OCI-LY1 (cell line): ENCODE measurements at regions not wholly inside any gene's neighbourhood (a gene's known extent, or its start where the extent isn't known, plus 50 kb on each side); places are given as distances from the start of the nearest gene placed in this dataset.

Experiments
- EZH2 ChIP-seq: fragments of 200-600 bp; sonication (generic), shearing (Covaris generic); IDR thresholded peaks from 2 replicates; pipeline ENCODE4 v1.8.0; 2017; ENCODE audit warnings: borderline replicate concordance, mixed run types, mild to moderate bottlenecking, antibody characterized with exemption, low read length, moderate library complexity, mixed read lengths
- TF ChIP-seq, protein P1 (sequence below): fragments of 200-600 bp; sonication (generic), shearing (Covaris generic); IDR thresholded peaks from 2 replicates; pipeline ENCODE4 v1.5.1; 2017; ENCODE audit warnings: mild to moderate bottlenecking, antibody characterized with exemption, low read length, moderate library complexity, mixed read lengths

GRCh38 chr18:10387399-10387798 is 67.0 kb upstream of the APCDD1 start:
- TF ChIP-seq, protein P1, sequence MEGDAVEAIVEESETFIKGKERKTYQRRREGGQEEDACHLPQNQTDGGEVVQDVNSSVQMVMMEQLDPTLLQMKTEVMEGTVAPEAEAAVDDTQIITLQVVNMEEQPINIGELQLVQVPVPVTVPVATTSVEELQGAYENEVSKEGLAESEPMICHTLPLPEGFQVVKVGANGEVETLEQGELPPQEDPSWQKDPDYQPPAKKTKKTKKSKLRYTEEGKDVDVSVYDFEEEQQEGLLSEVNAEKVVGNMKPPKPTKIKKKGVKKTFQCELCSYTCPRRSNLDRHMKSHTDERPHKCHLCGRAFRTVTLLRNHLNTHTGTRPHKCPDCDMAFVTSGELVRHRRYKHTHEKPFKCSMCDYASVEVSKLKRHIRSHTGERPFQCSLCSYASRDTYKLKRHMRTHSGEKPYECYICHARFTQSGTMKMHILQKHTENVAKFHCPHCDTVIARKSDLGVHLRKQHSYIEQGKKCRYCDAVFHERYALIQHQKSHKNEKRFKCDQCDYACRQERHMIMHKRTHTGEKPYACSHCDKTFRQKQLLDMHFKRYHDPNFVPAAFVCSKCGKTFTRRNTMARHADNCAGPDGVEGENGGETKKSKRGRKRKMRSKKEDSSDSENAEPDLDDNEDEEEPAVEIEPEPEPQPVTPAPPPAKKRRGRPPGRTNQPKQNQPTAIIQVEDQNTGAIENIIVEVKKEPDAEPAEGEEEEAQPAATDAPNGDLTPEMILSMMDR: no peak
- no peak for TF ChIP-seq EZH2
